HG02970 (cell line): ENCODE measurements at regions not wholly inside any gene's neighbourhood (a gene's known extent, or its start where the extent isn't known, plus 50 kb on each side); places are given as distances from the start of the nearest gene placed in this dataset.

Experiments
- ATAC-seq: cut with Tn5 transposase; IDR thresholded peaks from one replicate; pipeline ENCODE4 v1.9.1; 2021; ENCODE audit warnings: mild to moderate bottlenecking, moderate library complexity, moderate number of reproducible peaks; ENCODE audit not compliant: unreplicated experiment, low FRiP score

- ATAC-seq: no peak
Observed at GRCh38 chr6:4185846-4186245, 50.5 kb upstream of the ECI2 start.

DNA sequence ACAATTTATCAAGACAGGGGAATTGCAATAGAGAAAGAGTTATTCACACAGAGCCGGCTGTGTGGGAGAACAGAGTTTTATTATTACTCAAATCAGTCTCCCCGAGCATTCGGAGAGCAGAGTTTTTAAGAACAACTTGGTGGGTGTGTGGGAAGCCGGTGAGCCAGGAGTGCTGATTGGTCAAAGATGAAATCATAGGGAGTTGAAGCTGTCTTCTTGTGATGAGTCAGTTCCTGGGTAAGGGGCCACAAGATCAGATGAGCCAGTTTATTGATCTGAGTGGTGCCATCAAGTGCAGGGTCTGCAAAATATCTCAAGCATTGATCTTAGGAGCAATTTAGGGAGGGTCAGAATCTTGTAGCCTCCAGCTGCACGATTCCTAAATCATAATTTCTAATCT, 50.0 kb upstream of the ECI2 start:
- ATAC-seq: no peak
